IMR-90 (cell line): ENCODE measurements at regions not wholly inside any gene's neighbourhood (a gene's known extent, or its start where the extent isn't known, plus 50 kb on each side); places are given as distances from the start of the nearest gene placed in this dataset.

Experiments
- ATAC-seq: fragments of 200-7000 bp; cut with Tn5 transposase; 2 replicates; pipeline ENCODE4 v1.9.1; 2020; ENCODE audit warnings: low read depth, mild to moderate bottlenecking, moderate library complexity
- BruUV-seq: library from RNA; stranded (reverse); fragments of 400-500 nt; replicated peaks from 2 replicates; lab custom pipeline; 2021; lab: Mats Ljungman, UMichigan
- CTCF ChIA-PET: fragments of 300-600 bp; formaldehyde crosslinking; extraction: SDS; loops from one replicate; lab custom pipeline; 2021; ENCODE audit warnings: antibody characterized with exemption; lab: Yijun Ruan, JAX
- POLR2A ChIA-PET: fragments of 300-600 bp; sonication (Branson Sonifier 250); formaldehyde crosslinking; loops from one replicate; lab custom pipeline; 2022; ENCODE audit warnings: antibody characterized with exemption; ENCODE audit not compliant: unreplicated experiment; lab: Charles Lee
- DNase-seq: peaks from one replicate; pipeline ENCODE4 v3.0.0; 2013
- H2AFZ ChIP-seq: replicated peaks from 2 replicates; pipeline ENCODE3; 2013; ENCODE audit warnings: low read length, mild to moderate bottlenecking; ENCODE audit not compliant: poor library complexity
- H2AK5ac ChIP-seq: 2 replicates; pipeline ENCODE4 v1.6.1; 2013; ENCODE audit warnings: low read depth, low read length, inconsistent platforms
- H2AK9ac ChIP-seq: replicated peaks from 2 replicates; pipeline ENCODE3; 2013; ENCODE audit warnings: mild to moderate bottlenecking, low read depth, low read length, moderate library complexity; ENCODE audit not compliant: poor library complexity
- H2BK120ac ChIP-seq: 2 replicates; pipeline ENCODE4 v1.6.1; 2013; ENCODE audit warnings: low read depth, low read length, inconsistent platforms
- H2BK15ac ChIP-seq: 3 replicates; pipeline ENCODE4 v1.6.1; 2013; ENCODE audit warnings: low read depth, low read length, inconsistent platforms
- H2BK20ac ChIP-seq: 2 replicates; pipeline ENCODE4 v1.6.1; 2013; ENCODE audit warnings: low read depth, mild to moderate bottlenecking, inconsistent platforms, low read length, moderate library complexity
- H2BK5ac ChIP-seq: 2 replicates; pipeline ENCODE4 v1.6.1; 2013; ENCODE audit warnings: mild to moderate bottlenecking, low read depth, low read length, inconsistent platforms; ENCODE audit not compliant: poor library complexity, severe bottlenecking
- H3K14ac ChIP-seq: replicated peaks from 2 replicates; pipeline ENCODE4 v1.6.1; 2013; ENCODE audit warnings: low read depth, low read length, inconsistent platforms
- H3K18ac ChIP-seq: 2 replicates; pipeline ENCODE4 v1.6.1; 2013; ENCODE audit warnings: low read depth, low read length, control low read depth
- H3K23ac ChIP-seq: 2 replicates; pipeline ENCODE4 v1.6.1; 2013; ENCODE audit warnings: low read depth, low read length, inconsistent platforms
- H3K27ac ChIP-seq: 2 replicates; pipeline ENCODE4 v1.5.1; 2013; ENCODE audit warnings: mild to moderate bottlenecking, control low read depth, low read length; ENCODE audit not compliant: insufficient read depth
- H3K27me3 ChIP-seq: 2 replicates; pipeline ENCODE4 v1.6.1; 2013; ENCODE audit warnings: low read length; ENCODE audit not compliant: control insufficient read depth, insufficient read depth
- H3K36me3 ChIP-seq: 2 replicates; pipeline ENCODE4 v1.6.1; 2013; ENCODE audit warnings: low read length, mixed read lengths; ENCODE audit not compliant: control insufficient read depth, insufficient read depth
- H3K4ac ChIP-seq: 2 replicates; pipeline ENCODE4 v1.6.1; 2013; ENCODE audit warnings: low read depth, low read length, inconsistent platforms
- H3K4me1 ChIP-seq: 2 replicates; pipeline ENCODE4 v1.6.1; 2013; ENCODE audit warnings: low read length, mixed read lengths; ENCODE audit not compliant: control insufficient read depth, insufficient read depth
- H3K4me2 ChIP-seq: 2 replicates; pipeline ENCODE4 v1.6.1; 2013; ENCODE audit warnings: low read depth, mild to moderate bottlenecking, control low read depth, low read length, moderate library complexity
- H3K4me3 ChIP-seq: 2 replicates; pipeline ENCODE4 v1.5.1; 2013; ENCODE audit warnings: low read depth, mild to moderate bottlenecking, control low read depth, low read length, moderate library complexity; ENCODE audit not compliant: insufficient read depth
- H3K56ac ChIP-seq: 2 replicates; pipeline ENCODE4 v1.6.1; 2013; ENCODE audit warnings: low read length, inconsistent platforms; ENCODE audit not compliant: insufficient read depth; ENCODE audit errors: extremely low read depth
- H3K79me1 ChIP-seq, 2 experiments: 2 replicates each; pipeline ENCODE4 v1.6.1; 2013; ENCODE audit warnings: low read length in 2 of 2, inconsistent platforms in 1 of 2, low read depth in 1 of 2
- H3K9ac ChIP-seq: 2 replicates; pipeline ENCODE4 v1.6.1; 2013; ENCODE audit warnings: low read depth, low read length, control low read depth
- H3K9me1 ChIP-seq: 2 replicates; pipeline ENCODE4 v1.6.1; 2013; ENCODE audit warnings: low read length, inconsistent platforms; ENCODE audit not compliant: insufficient read depth
- H3K9me3 ChIP-seq: 2 replicates; pipeline ENCODE4 v1.6.1; 2013; ENCODE audit warnings: low read length; ENCODE audit not compliant: control insufficient read depth, insufficient read depth
- H4K20me1 ChIP-seq: 2 replicates; pipeline ENCODE4 v1.6.1; 2013; ENCODE audit warnings: low read length, inconsistent platforms; ENCODE audit not compliant: insufficient read depth
- H4K5ac ChIP-seq: 2 replicates; pipeline ENCODE4 v1.6.1; 2013; ENCODE audit warnings: mild to moderate bottlenecking, low read depth, low read length, control low read depth
- H4K8ac ChIP-seq, 2 experiments: 2 replicates each; pipeline ENCODE4 v1.6.1; 2013; ENCODE audit warnings: low read depth in 2 of 2, low read length in 2 of 2, control low read depth in 1 of 2, inconsistent platforms in 1 of 2
- H4K91ac ChIP-seq: 2 replicates; pipeline ENCODE4 v1.6.1; 2013; ENCODE audit warnings: low read depth, low read length, inconsistent platforms; ENCODE audit not compliant: insufficient read depth
- CHD1 ChIP-seq: IDR thresholded peaks from 2 replicates; pipeline ENCODE4 v1.6.1; 2012; ENCODE audit warnings: low read depth, low read length, improper control_type of control experiment
- MAFK ChIP-seq: IDR thresholded peaks from 2 replicates; pipeline ENCODE4 v1.6.1; 2012; ENCODE audit warnings: low read depth, low read length, improper control_type of control experiment
- RFX5 ChIP-seq: IDR thresholded peaks from 2 replicates; pipeline ENCODE4 v1.8.0; 2012; ENCODE audit warnings: low read depth, mild to moderate bottlenecking, low read length, moderate library complexity
- WGBS, 2 experiments: methylation state at CpG; one replicate each; pipeline versions ENCODE4 v1.1.5 to v1.1.7; 2013; ENCODE audit warnings: missing lambda C conversion rate in 2 of 2; ENCODE audit not compliant: insufficient read length in 1 of 2; ENCODE audit errors: extremely low coverage in 2 of 2; 5-methylcytosine and 5-hydroxymethylcytosine counted together
- dilution Hi-C: fragments of 300-500 bp; cut with HindIII; formaldehyde crosslinking; loops from one replicate; pipeline ENCODE4 v1.14.3; 2018; ENCODE audit warnings: low sequenced_read_pairs; ENCODE audit not compliant: unreplicated experiment
- in situ Hi-C: fragments of 300-500 bp; cut with MboI; formaldehyde crosslinking; loops from 3 replicates; pipeline ENCODE4 v1.14.3; 2019; ENCODE audit warnings: low sequenced_read_pairs, inconsistent platforms, mixed read lengths
- intact Hi-C: fragments of 100-400 bp; cut with micrococcal nuclease; formaldehyde crosslinking; loops from 2 replicates; pipeline ENCODE4 v1.10.0; 2022

GRCh38 chr6:99129835-99130234, 182.1 kb upstream of the FBXL4 start:
- Histone ChIP-seq H2AK5ac (no peak overlapping the region), H4K5ac (no peak overlapping the region), H2BK15ac (no peak overlapping the region), H3K14ac (no peak overlapping the region), H3K4me1 (no peaks in the 10 kb centered on the region), H3K79me1 (no peaks in the 10 kb centered on the region), H2BK120ac (no peak overlapping the region), H3K27me3 (no peaks in the 10 kb centered on the region), H3K27ac (no peak overlapping the region), H3K56ac (no peak overlapping the region), H4K91ac (no peak overlapping the region), H3K9me1 (no peaks in the 10 kb centered on the region), H2AK9ac (no peak overlapping the region), H3K36me3 (no peaks in the 10 kb centered on the region), H3K4ac (no peak overlapping the region), H4K8ac (no peak overlapping the region), H2BK20ac (no peak overlapping the region), H3K18ac (no peak overlapping the region), H3K23ac (no peak overlapping the region), H2BK5ac (no peak overlapping the region), H3K9ac (no peak overlapping the region), H4K20me1 (no peaks in the 10 kb centered on the region), H2AFZ (no peak overlapping the region), H3K9me3 (no peaks in the 10 kb centered on the region), H3K4me2 (no peak overlapping the region), H3K4me3 (no peak overlapping the region)
- no peak for DNase-seq
- POLR2A ChIA-PET = no interaction called here
- no TSS peak for BruUV-seq
- CTCF ChIA-PET = interaction anchor here (0.6 to 1.2 kb wide), 2 partner anchors 11 to 1681 kb away, joined by 3 to 5 read pairs; no protein-coding TSS in a partner anchor
- ATAC-seq = no peak
- TF ChIP-seq RFX5 (no peak), MAFK (peak; percentile 68), CHD1 (no peak)
- intact Hi-C loops (no loop called here), in situ Hi-C loops (no loop called here), dilution Hi-C loops (no loop called here)
- WGBS, 2 experiments = no CpG with 5 or more reads among the region's 2 CpGs
